ENCODE measurements at regions not wholly inside any gene's neighbourhood (a gene's known extent, or its start where the extent isn't known, plus 50 kb on each side); places are given as distances from the start of the nearest gene placed in this dataset.

GRCh38 chr14:41047763-41048162 is 558.9 kb upstream of the LRFN5 start:
- DNase-seq (ENCODE audit: low read depth), result no peak
- no peak for TF ChIP-seq CTCF (conservative IDR thresholded peaks at IDR 0.05; ENCODE audit: low read depth, low read length)
- H3K4me3 ChIP-seq (ENCODE audit: low read length), result no peak overlapping the region

GRCh38 chr14:41037388-41037787 is 569.3 kb upstream of the LRFN5 start:
- DNase-seq (ENCODE audit: low read depth), result no peak
- no peak for TF ChIP-seq CTCF (conservative IDR thresholded peaks at IDR 0.05; ENCODE audit: low read depth, low read length)
- H3K4me3 ChIP-seq (ENCODE audit: low read length), result no peak overlapping the region

- no peak overlapping the region for H3K4me3 ChIP-seq (ENCODE audit: low read length)
- TF ChIP-seq CTCF (conservative IDR thresholded peaks at IDR 0.05; ENCODE audit: low read depth, low read length), result no peak
- no peak for DNase-seq (ENCODE audit: low read depth)
These were observed 571.7 kb upstream of the LRFN5 start for GRCh38 chr14:41034969-41035368.

GRCh38 chr14:41022932-41023331 is 583.7 kb upstream of the LRFN5 start:
- no peak for TF ChIP-seq CTCF (conservative IDR thresholded peaks at IDR 0.05; ENCODE audit: low read depth, low read length)
- peak; percentile 11 for DNase-seq (ENCODE audit: low read depth)
- no peak overlapping the region for H3K4me3 ChIP-seq (ENCODE audit: low read length)

GRCh38 chr14:41016213-41016612 is 590.5 kb upstream of the LRFN5 start:
- TF ChIP-seq CTCF (conservative IDR thresholded peaks at IDR 0.05; ENCODE audit: low read depth, low read length), result no peak
- DNase-seq (ENCODE audit: low read depth), result no peak
- H3K4me3 ChIP-seq (ENCODE audit: low read length), result no peak overlapping the region

GRCh38 chr14:41000350-41000749 is 606.3 kb upstream of the LRFN5 start:
- TF ChIP-seq CTCF (conservative IDR thresholded peaks at IDR 0.05; ENCODE audit: low read depth, low read length), result no peak
- no peak for DNase-seq (ENCODE audit: low read depth)
- no peak overlapping the region for H3K4me3 ChIP-seq (ENCODE audit: low read length)

- no peak overlapping the region for H3K4me3 ChIP-seq (ENCODE audit: low read length)
- TF ChIP-seq CTCF (conservative IDR thresholded peaks at IDR 0.05; ENCODE audit: low read depth, low read length), result no peak
- DNase-seq (ENCODE audit: low read depth), result no peak
These were observed 617.4 kb upstream of the LRFN5 start for GRCh38 chr14:40989260-40989659.
